ENCODE measurements at regions not wholly inside any gene's neighbourhood (a gene's known extent, or its start where the extent isn't known, plus 50 kb on each side); places are given as distances from the start of the nearest gene placed in this dataset.

DNA sequence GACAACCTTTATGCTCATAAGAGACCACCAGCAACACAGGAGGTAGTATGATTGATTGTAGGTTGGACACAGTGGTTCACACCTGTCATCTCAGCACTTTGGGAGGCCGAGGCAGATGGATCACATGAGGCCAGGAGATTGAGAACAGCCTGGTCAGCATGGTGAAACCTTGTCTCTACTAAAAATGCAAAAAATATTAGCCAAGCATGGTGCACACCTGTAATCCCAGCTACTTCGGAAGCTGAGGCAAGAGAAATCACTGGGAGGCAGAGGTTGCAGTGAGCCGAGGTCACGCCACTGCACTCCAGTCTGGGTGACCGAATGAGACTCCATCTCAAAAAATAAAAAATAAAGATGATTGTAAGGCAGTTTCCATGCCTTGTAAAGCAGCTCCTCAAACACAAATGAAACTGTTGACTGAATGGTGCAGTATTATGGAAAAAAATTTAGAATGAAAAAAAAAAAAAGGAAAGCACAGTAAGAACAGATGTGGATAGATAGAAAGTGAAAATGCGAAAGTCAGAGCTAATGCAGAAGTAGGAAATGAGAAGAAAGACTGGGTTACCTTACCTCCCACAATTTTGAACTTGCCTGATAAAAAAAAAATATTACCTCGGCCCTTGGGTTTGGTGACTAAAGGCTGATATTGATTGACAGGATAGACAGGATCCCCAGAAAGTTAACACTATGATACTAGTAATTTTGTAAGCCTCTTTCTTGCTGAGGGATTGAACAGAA is 249.2 kb upstream of the TRAM1L1 start:
- Histone ChIP-seq H3K27me3 (ENCODE audit: insufficient read depth, low read length) (no peaks in the 10 kb centered on the region), H3K4me1 (ENCODE audit: insufficient read depth, low read length) (no peaks in the 10 kb centered on the region)

GRCh38 chr4:117357437-117357836 is 272.1 kb upstream of the TRAM1L1 start:
- no peaks in the 10 kb centered on the region for H3K36me3 ChIP-seq (ENCODE audit: insufficient read depth, low read length)
- H3K4me3 ChIP-seq (ENCODE audit: low read length): no peak overlapping the region
- H3K9me3 ChIP-seq (ENCODE audit: low read length): no peaks in the 10 kb centered on the region
- no peaks in the 10 kb centered on the region for H3K27me3 ChIP-seq (ENCODE audit: insufficient read depth, low read length)
- H3K4me1 ChIP-seq (ENCODE audit: insufficient read depth, low read length): no peaks in the 10 kb centered on the region
- H2AFZ ChIP-seq (ENCODE audit: low read depth, low read length): no peak overlapping the region

More for the DNA sequence above, 249.2 kb upstream of the TRAM1L1 start:
- no peaks in the 10 kb centered on the region for H3K9me3 ChIP-seq (ENCODE audit: low read length)
- no peaks in the 10 kb centered on the region for H3K36me3 ChIP-seq (ENCODE audit: insufficient read depth, low read length)
- no peak overlapping the region for H2AFZ ChIP-seq (ENCODE audit: low read depth, low read length)
- H3K4me3 ChIP-seq (ENCODE audit: low read length): no peak overlapping the region

DNA sequence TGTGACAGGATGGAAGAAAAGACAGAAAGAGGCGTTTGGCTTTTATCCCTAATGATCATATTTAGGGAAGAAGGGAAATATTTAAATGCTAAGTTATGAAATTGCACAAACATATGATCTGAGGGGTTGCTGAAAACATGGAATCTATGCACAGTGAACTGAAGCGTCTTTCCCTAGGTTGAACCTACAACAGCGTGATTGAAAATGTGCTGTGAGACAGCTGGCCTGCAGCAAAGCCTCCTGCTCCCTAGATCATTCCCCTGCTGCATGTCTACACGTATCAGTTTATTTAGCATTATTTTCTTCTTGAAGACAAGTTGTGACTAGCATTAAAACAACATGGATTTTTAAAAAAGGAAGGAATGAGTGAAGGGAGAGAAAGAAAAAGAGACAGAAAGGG is 272.5 kb upstream of the TRAM1L1 start:
- H3K4me1 ChIP-seq (ENCODE audit: insufficient read depth, low read length): no peaks in the 10 kb centered on the region
- H3K36me3 ChIP-seq (ENCODE audit: insufficient read depth, low read length): no peaks in the 10 kb centered on the region
- H2AFZ ChIP-seq (ENCODE audit: low read depth, low read length): no peak overlapping the region
- H3K9me3 ChIP-seq (ENCODE audit: low read length): no peaks in the 10 kb centered on the region
- H3K27me3 ChIP-seq (ENCODE audit: insufficient read depth, low read length): no peaks in the 10 kb centered on the region
- H3K4me3 ChIP-seq (ENCODE audit: low read length): no peak overlapping the region

- Histone ChIP-seq H3K36me3 (ENCODE audit: insufficient read depth, low read length) (no peaks in the 10 kb centered on the region), H3K4me1 (ENCODE audit: insufficient read depth, low read length) (no peaks in the 10 kb centered on the region), H3K4me3 (ENCODE audit: low read length) (no peak overlapping the region), H2AFZ (ENCODE audit: low read depth, low read length) (no peak overlapping the region), H3K27me3 (ENCODE audit: insufficient read depth, low read length) (no peaks in the 10 kb centered on the region), H3K9me3 (ENCODE audit: low read length) (no peaks in the 10 kb centered on the region)
These were observed 285.7 kb upstream of the TRAM1L1 start for GRCh38 chr4:117370944-117371668.

GRCh38 chr4:117375101-117375500 is 289.7 kb upstream of the TRAM1L1 start:
- Histone ChIP-seq H3K9me3 (ENCODE audit: low read length) (no peaks in the 10 kb centered on the region), H2AFZ (ENCODE audit: low read depth, low read length) (no peak overlapping the region)

DNA sequence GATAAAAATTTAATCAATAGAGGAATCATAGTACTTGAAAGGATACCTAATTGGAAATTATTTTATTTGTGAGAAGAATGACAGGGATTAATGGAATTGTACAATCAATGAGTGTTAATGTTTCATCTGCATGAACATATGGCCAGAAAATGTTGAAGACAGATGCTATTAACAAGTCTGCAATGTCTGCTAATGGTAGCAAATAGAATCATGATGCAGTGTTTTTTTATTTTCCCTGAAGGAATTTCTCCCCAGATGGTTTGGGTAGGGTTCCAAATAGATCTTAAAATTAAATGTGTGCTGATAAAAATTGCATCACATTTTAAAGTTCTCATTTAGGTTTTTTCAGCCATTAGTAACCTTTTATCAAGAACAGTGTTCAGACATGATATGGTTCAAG is 291.3 kb upstream of the TRAM1L1 start:
- Histone ChIP-seq H3K4me3 (ENCODE audit: low read length) (no peak overlapping the region), H3K4me1 (ENCODE audit: insufficient read depth, low read length) (peaks cover 2% of the 10 kb centered on the region), H3K27me3 (ENCODE audit: insufficient read depth, low read length) (no peaks in the 10 kb centered on the region), H3K9me3 (ENCODE audit: low read length) (no peaks in the 10 kb centered on the region), H2AFZ (ENCODE audit: low read depth, low read length) (no peak overlapping the region), H3K36me3 (ENCODE audit: insufficient read depth, low read length) (no peaks in the 10 kb centered on the region)

More at GRCh38 chr4:117375101-117375500, 289.7 kb upstream of the TRAM1L1 start:
- Histone ChIP-seq H3K36me3 (ENCODE audit: insufficient read depth, low read length) (no peaks in the 10 kb centered on the region), H3K4me3 (ENCODE audit: low read length) (no peak overlapping the region), H3K4me1 (ENCODE audit: insufficient read depth, low read length) (peaks cover 2% of the 10 kb centered on the region), H3K27me3 (ENCODE audit: insufficient read depth, low read length) (no peaks in the 10 kb centered on the region)

- Histone ChIP-seq H2AFZ (ENCODE audit: low read depth, low read length) (no peak overlapping the region), H3K36me3 (ENCODE audit: insufficient read depth, low read length) (no peaks in the 10 kb centered on the region), H3K9me3 (ENCODE audit: low read length) (no peaks in the 10 kb centered on the region), H3K4me3 (ENCODE audit: low read length) (no peak overlapping the region), H3K4me1 (ENCODE audit: insufficient read depth, low read length) (peaks cover 2% of the 10 kb centered on the region), H3K27me3 (ENCODE audit: insufficient read depth, low read length) (no peaks in the 10 kb centered on the region)
These were observed 293.6 kb upstream of the TRAM1L1 start for GRCh38 chr4:117378942-117379341.

DNA sequence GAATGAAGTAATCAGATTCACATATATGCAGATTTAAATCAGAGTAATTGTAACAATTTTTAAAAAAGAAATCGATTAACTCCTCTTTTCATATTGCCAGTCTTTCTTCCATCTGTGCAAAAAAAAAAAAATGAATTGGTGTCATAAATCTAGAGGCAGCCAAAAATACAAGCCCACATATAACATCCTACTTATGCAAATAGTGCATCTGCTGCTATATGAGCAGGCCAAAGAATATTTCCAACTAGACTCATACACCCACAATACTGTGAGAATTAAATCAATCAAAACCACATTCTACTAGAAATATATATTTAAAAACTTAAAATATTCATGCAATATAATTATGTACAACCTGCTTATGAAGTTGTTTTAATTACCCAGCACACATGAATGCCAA is 298.1 kb upstream of the TRAM1L1 start:
- Histone ChIP-seq H3K27me3 (ENCODE audit: insufficient read depth, low read length) (no peaks in the 10 kb centered on the region), H3K9me3 (ENCODE audit: low read length) (no peaks in the 10 kb centered on the region), H3K36me3 (ENCODE audit: insufficient read depth, low read length) (no peaks in the 10 kb centered on the region), H3K4me3 (ENCODE audit: low read length) (no peak overlapping the region), H2AFZ (ENCODE audit: low read depth, low read length) (no peak overlapping the region), H3K4me1 (ENCODE audit: insufficient read depth, low read length) (peaks cover 7% of the 10 kb centered on the region)

DNA sequence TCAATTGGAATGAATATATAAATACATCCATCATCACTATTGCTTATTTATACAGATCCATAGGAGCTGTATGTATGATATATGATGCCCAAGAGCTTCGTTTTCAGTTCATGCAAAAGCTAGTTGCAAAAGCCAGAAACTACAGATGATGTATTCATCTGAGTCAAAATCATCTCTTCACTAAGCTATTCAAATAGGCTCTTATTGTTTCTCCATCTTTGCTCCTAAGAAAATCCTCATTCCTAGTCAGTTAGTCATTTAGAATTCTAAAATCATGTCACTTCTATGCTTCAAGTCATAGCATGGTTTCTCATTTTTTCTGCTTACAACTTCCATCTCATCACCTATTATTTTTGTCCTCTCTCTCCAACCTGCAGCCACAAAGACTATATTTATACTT is 300.1 kb upstream of the TRAM1L1 start:
- Histone ChIP-seq H3K9me3 (ENCODE audit: low read length) (no peaks in the 10 kb centered on the region), H3K27me3 (ENCODE audit: insufficient read depth, low read length) (no peaks in the 10 kb centered on the region), H3K36me3 (ENCODE audit: insufficient read depth, low read length) (no peaks in the 10 kb centered on the region), H2AFZ (ENCODE audit: low read depth, low read length) (no peak overlapping the region), H3K4me1 (ENCODE audit: insufficient read depth, low read length) (peaks cover 7% of the 10 kb centered on the region), H3K4me3 (ENCODE audit: low read length) (no peak overlapping the region)

- Histone ChIP-seq H3K4me1 (ENCODE audit: insufficient read depth, low read length) (peaks cover 7% of the 10 kb centered on the region), H3K9me3 (ENCODE audit: low read length) (no peaks in the 10 kb centered on the region), H3K4me3 (ENCODE audit: low read length) (no peak overlapping the region), H3K36me3 (ENCODE audit: insufficient read depth, low read length) (no peaks in the 10 kb centered on the region), H3K27me3 (ENCODE audit: insufficient read depth, low read length) (no peaks in the 10 kb centered on the region), H2AFZ (ENCODE audit: low read depth, low read length) (no peak overlapping the region)
These were observed 301.7 kb upstream of the TRAM1L1 start for GRCh38 chr4:117387072-117387471.

DNA sequence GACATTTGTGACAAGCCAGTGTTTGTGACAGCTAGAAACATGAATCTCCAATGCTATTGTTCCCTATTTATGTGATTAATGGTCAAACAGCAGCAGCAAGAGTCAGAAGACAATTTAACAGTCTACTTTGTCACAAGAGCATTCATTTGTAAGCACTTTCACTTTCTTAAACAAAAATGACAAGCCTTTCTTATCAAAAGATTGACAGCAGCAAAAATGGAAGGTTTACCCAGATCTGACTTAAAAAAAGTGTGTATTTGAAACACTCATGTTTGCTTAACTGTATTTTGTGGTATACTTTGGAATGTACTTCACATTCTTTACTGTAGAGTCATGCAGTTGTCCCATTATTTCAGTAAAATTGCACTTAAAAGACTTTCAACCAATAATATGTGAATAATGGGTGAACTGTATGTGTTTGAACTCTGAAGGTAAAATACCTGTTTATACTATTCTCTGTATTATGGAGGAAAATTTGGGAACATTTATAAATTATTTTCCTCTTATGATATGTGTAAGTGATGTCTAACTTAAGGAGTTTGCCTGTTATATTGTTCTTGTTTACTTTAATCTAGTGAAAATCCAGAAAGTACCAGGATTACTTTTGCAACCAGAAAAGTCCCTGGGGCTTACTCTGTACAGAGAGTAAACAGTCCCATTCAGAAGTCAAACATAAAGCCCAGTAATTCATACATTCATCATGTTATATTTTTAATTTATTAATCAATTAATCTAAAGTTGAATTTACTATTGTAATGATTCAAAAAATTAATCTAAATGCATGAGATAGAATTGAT is 314.9 kb upstream of the TRAM1L1 start:
- no peaks in the 10 kb centered on the region for H3K9me3 ChIP-seq (ENCODE audit: low read length)
- no peaks in the 10 kb centered on the region for H3K27me3 ChIP-seq (ENCODE audit: insufficient read depth, low read length)
- H3K4me1 ChIP-seq (ENCODE audit: insufficient read depth, low read length): peaks cover 6% of the 10 kb centered on the region
- H3K4me3 ChIP-seq (ENCODE audit: low read length): no peak overlapping the region
- H2AFZ ChIP-seq (ENCODE audit: low read depth, low read length): peak overlapping the region; percentile 36
- no peaks in the 10 kb centered on the region for H3K36me3 ChIP-seq (ENCODE audit: insufficient read depth, low read length)

DNA sequence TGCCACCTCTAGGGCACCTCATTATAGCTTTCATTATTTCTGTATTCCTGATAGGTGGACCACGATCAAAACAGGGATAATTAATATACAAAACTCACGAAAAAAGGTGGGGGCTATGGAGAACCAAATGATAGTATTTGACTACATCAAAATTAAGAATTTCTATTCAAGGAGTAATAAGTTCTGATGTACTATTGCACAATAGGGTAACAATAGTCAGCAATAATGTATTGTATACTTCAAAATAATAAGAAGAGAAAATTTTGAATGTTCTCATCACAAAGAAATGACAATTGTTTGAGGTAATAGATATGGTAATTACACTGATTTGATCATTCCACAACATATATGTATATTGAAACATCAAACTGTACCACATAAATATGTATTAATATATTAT is 327.3 kb upstream of the TRAM1L1 start:
- no peaks in the 10 kb centered on the region for H3K4me1 ChIP-seq (ENCODE audit: insufficient read depth, low read length)
- H2AFZ ChIP-seq (ENCODE audit: low read depth, low read length): no peak overlapping the region
- H3K27me3 ChIP-seq (ENCODE audit: insufficient read depth, low read length): no peaks in the 10 kb centered on the region
- no peaks in the 10 kb centered on the region for H3K36me3 ChIP-seq (ENCODE audit: insufficient read depth, low read length)
- H3K4me3 ChIP-seq (ENCODE audit: low read length): no peak overlapping the region
- no peaks in the 10 kb centered on the region for H3K9me3 ChIP-seq (ENCODE audit: low read length)

DNA sequence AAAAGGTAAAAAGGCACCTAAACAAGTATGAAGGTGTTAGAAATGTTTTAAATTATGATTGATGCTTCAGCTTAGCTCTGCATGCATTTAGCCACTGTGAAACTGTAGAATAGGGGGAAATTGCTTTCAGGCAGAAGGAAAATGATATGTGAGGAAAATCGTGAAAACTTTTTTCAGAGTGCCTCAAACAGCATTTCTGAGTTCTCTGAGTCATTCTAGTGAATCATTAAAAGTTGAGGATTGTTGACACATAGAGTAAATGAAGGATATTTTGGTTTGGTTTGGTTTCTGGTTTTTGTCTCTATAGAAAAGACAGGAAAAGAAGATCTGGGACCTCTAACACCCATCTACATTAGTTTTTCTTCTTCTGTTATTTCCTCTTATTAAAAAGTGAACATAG is 332.5 kb upstream of the TRAM1L1 start:
- Histone ChIP-seq H3K36me3 (ENCODE audit: insufficient read depth, low read length) (no peaks in the 10 kb centered on the region), H3K4me3 (ENCODE audit: low read length) (no peak overlapping the region), H3K27me3 (ENCODE audit: insufficient read depth, low read length) (no peaks in the 10 kb centered on the region), H3K9me3 (ENCODE audit: low read length) (no peaks in the 10 kb centered on the region), H3K4me1 (ENCODE audit: insufficient read depth, low read length) (no peaks in the 10 kb centered on the region), H2AFZ (ENCODE audit: low read depth, low read length) (no peak overlapping the region)

Measured in neuron (in vitro differentiated cells).